PFSK-1 (cell line): ENCODE measurements at regions not wholly inside any gene's neighbourhood (a gene's known extent, or its start where the extent isn't known, plus 50 kb on each side); places are given as distances from the start of the nearest gene placed in this dataset.

Experiments
- FOXP2 ChIP-seq: optimal IDR thresholded peaks from 2 replicates; pipeline ENCODE3; 2011; ENCODE audit warnings: borderline replicate concordance, control low read depth, inconsistent platforms; ENCODE audit not compliant: insufficient read depth; ENCODE audit errors: extremely low read length, extremely low read depth
- POLR2AphosphoS5 ChIP-seq: IDR thresholded peaks from 2 replicates; pipeline ENCODE4 v1.6.1; 2012; ENCODE audit warnings: low read depth, mild to moderate bottlenecking, control low read depth, low read length, moderate library complexity
- REST ChIP-seq, 2 experiments: IDR thresholded peaks; 2 replicates each; pipeline versions ENCODE4 v1.6.1 to v1.8.0; 2011 to 2012; ENCODE audit warnings: low read depth in 2 of 2, low read length in 2 of 2, control low read depth in 1 of 2, inconsistent platforms in 1 of 2, mild to moderate bottlenecking in 1 of 2, moderate library complexity in 1 of 2; ENCODE audit not compliant: insufficient read depth in 1 of 2
- SIN3A ChIP-seq: IDR thresholded peaks from 2 replicates; pipeline ENCODE4 v1.6.1; 2012; ENCODE audit warnings: mild to moderate bottlenecking, low read length, moderate library complexity, borderline replicate concordance; ENCODE audit not compliant: insufficient read depth
- TAF1 ChIP-seq: IDR thresholded peaks from 2 replicates; pipeline ENCODE4 v1.6.1; 2012; ENCODE audit warnings: low read length, control low read depth, borderline replicate concordance; ENCODE audit not compliant: insufficient read depth

DNA sequence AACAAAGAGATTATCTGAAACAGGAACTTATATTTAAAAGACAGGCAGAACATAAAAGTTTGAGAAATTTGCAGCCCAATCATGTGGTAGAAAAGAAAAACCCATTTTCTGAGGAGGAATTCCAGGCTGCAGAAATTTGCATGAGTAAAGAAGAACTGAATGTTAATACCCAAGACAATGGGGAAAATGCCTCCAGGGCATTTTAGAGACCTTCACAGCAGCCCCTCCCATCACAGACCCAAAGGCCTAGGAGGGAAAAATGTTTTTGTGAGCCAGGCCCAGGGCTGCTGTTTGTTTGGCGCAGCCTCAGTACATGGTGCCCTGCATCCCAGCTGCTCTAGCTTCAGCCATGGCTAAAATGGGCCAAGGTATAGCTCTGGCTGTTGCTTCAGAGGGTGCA, 554.3 kb upstream of the CHRM3 start:
- no peak for TF ChIP-seq TAF1
- no peak for TF ChIP-seq REST (IDR thresholded peaks at IDR 0.05; ENCODE audit: insufficient read depth in 1 of 2, low read depth in 2 of 2, low read length in 2 of 2)
- no peak for TF ChIP-seq SIN3A
- TF ChIP-seq POLR2AphosphoS5: no peak
- no peak for TF ChIP-seq FOXP2

DNA sequence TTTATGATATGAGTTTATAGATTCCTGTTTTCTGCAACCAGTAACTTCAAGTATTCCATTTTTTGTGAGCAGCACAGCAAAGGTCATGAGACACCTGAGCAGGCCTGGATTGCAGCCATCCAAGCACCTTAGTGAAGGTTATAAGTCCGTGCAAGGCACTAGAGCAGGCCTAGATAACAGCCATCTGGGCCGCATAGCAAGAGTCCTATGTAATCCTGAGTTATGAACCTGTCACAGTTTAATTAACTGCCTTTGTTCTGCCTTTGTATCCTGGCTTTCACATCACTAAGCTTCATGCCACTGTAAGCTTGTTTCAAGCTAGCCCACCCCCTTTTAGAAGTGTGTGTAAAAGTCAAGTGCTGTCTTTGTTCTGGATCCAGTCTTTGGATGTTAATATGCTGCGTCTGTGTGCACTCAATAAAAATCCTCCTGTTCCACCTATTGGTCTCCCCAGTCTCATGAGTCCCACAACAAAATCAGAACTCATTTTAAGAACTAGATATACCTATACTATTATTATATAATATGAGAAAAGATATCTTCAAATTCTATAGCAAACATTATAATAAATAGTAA, 556.2 kb upstream of the CHRM3 start:
- TF ChIP-seq REST (IDR thresholded peaks at IDR 0.05; ENCODE audit: insufficient read depth in 1 of 2, low read depth in 2 of 2, low read length in 2 of 2) (no peak), SIN3A (no peak), FOXP2 (no peak), TAF1 (no peak), POLR2AphosphoS5 (no peak)

DNA sequence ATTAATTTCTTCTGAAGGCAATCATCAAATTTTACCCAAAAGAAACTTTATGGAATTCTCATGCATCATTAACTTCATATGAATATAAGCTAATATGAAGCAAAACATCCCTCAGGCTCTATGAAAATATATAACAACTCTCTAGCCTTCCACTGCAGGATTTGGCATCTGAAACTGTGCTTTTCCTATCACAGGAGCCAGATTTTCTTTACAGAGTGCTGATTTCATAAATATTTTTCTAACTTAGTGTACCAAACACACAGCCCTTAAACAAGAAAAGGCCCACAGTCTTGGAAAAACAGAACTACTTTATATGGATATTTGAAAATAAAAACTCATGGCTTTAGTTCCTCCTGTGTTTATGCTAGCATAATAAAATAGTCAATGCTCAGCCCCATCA, 559.5 kb upstream of the CHRM3 start:
- TF ChIP-seq REST (IDR thresholded peaks at IDR 0.05; ENCODE audit: insufficient read depth in 1 of 2, low read depth in 2 of 2, low read length in 2 of 2): no peak
- TF ChIP-seq TAF1: no peak

GRCh38 chr1:238823416-238823815, 563.0 kb upstream of the CHRM3 start:
- no peak for TF ChIP-seq REST (IDR thresholded peaks at IDR 0.05; ENCODE audit: insufficient read depth in 1 of 2, low read depth in 2 of 2, low read length in 2 of 2)
- no peak for TF ChIP-seq TAF1
- TF ChIP-seq SIN3A: no peak
- TF ChIP-seq FOXP2: no peak
- no peak for TF ChIP-seq POLR2AphosphoS5

- TF ChIP-seq TAF1: no peak
- no peak for TF ChIP-seq SIN3A
- TF ChIP-seq REST (IDR thresholded peaks at IDR 0.05; ENCODE audit: insufficient read depth in 1 of 2, low read depth in 2 of 2, low read length in 2 of 2): no peak
- no peak for TF ChIP-seq POLR2AphosphoS5
- no peak for TF ChIP-seq FOXP2
Observed at GRCh38 chr1:238811211-238811879, 575.0 kb upstream of the CHRM3 start.
